ENCODE measurements at regions not wholly inside any gene's neighbourhood (a gene's known extent, or its start where the extent isn't known, plus 50 kb on each side); places are given as distances from the start of the nearest gene placed in this dataset.

DNA sequence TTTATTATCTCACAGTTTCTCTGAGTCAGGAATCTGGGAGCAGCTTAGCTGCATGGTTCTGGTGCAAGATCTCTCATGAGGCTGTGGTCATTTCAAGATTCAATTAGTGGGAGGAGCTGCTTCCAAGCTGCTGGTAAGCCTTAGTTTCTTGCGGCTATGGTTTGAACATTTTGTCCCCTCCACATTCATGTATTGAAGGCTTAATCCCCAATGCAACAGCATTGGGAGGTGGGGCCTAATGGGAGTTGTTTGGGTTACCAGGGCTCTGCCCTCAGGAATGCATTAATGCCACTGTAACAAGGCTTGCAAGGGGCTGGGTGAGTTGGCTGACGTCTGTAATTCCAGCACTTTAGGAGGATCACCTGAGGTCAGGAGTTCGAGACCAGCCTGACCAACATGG lies 272.9 kb downstream of the UTP18 start:
- TF ChIP-seq CTCF (IDR thresholded peaks at IDR 0.05), result no peak
- TF ChIP-seq POLR2AphosphoS5 (IDR thresholded peaks at IDR 0.05), result no peak
- TF ChIP-seq EP300 (IDR thresholded peaks at IDR 0.05), result no peak
- TF ChIP-seq POLR2A (IDR thresholded peaks at IDR 0.05), result no peak
- Histone ChIP-seq H3K9me3 (no peaks in the 10 kb centered on the region), H3K4me1 (no peaks in the 10 kb centered on the region), H3K27ac (no peak overlapping the region), H3K36me3 (no peaks in the 10 kb centered on the region), H3K27me3 (no peaks in the 10 kb centered on the region), H3K4me3 (no peak overlapping the region)
- no peak for DNase-seq (ENCODE audit: low spot score in 2 of 2)
- WGBS, result 70% methylated on average over 3 of the region's 3 CpGs

DNA sequence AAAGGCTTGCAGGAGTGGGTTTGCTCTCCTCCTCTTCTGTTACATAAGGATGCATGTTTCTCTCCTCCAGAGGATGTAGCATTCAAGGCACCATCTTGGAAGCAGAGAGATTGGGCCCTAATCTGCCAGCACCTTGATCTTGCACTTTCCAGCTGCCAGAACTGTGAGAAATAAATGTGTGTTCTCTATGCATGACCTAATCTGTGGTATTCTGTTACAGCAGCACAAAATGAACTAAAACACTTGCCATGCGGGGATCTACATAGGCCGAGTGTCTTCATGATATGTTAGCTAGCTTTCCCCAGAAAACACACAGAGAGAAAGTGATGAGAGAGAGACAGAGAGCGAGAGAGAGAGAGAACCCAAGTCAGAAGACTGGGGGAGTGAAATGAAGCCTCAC lies 273.5 kb downstream of the UTP18 start:
- Histone ChIP-seq H3K4me1 (no peaks in the 10 kb centered on the region), H3K36me3 (no peaks in the 10 kb centered on the region), H3K9me3 (no peaks in the 10 kb centered on the region), H3K27ac (no peak overlapping the region), H3K4me3 (no peak overlapping the region), H3K27me3 (no peaks in the 10 kb centered on the region)
- WGBS, result 91% methylated on average over 3 of the region's 3 CpGs
- TF ChIP-seq POLR2AphosphoS5 (IDR thresholded peaks at IDR 0.05), result no peak
- TF ChIP-seq POLR2A (IDR thresholded peaks at IDR 0.05), result no peak
- TF ChIP-seq CTCF (IDR thresholded peaks at IDR 0.05), result no peak
- no peak for TF ChIP-seq EP300 (IDR thresholded peaks at IDR 0.05)
- no peak for DNase-seq (ENCODE audit: low spot score in 2 of 2)

- Histone ChIP-seq H3K27me3 (no peaks in the 10 kb centered on the region), H3K36me3 (no peaks in the 10 kb centered on the region), H3K4me3 (no peak overlapping the region), H3K9me3 (no peaks in the 10 kb centered on the region), H3K27ac (no peak overlapping the region), H3K4me1 (no peaks in the 10 kb centered on the region)
- WGBS, result 79% methylated on average over 7 of the region's 7 CpGs
- TF ChIP-seq CTCF (IDR thresholded peaks at IDR 0.05) (no peak), EP300 (IDR thresholded peaks at IDR 0.05) (no peak), POLR2A (IDR thresholded peaks at IDR 0.05) (no peak), POLR2AphosphoS5 (IDR thresholded peaks at IDR 0.05) (no peak)
- DNase-seq (ENCODE audit: low spot score in 2 of 2), result no peak
Measured at GRCh38 chr17:51536627-51537026, 276.3 kb downstream of the UTP18 start.

DNA sequence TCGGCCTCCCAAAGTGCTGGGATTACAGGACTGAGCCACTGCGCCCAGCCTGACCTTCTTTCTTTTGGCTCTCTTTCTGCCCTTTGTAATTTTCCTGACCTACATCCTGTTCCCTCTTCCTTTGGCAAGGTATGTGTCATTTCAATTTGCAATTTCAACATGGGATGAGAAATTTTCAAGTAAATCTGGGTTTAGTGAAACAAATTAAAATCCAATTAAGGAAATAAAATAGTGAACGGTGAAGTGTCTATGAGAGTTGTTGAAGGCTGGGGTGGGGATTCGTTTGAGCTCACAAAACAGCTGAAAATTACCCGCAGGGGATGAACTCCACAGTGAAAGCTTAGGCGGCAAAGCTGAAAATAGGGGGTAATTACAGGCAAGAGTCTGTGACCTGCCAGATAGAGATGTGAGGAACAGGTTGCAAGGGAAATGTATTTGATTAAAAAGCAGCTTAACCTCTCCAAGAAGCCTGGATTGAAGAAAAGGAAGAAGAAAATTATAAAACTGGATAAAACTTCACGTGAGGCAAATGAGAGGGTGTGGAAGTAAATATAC lies 277.7 kb downstream of the UTP18 start:
- no peaks in the 10 kb centered on the region for H3K4me1 ChIP-seq
- no peaks in the 10 kb centered on the region for H3K36me3 ChIP-seq
- H3K9me3 ChIP-seq, result no peaks in the 10 kb centered on the region
- no peak for DNase-seq (ENCODE audit: low spot score in 2 of 2)
- H3K4me3 ChIP-seq, result no peak overlapping the region
- TF ChIP-seq CTCF (IDR thresholded peaks at IDR 0.05), result no peak
- no peak for TF ChIP-seq EP300 (IDR thresholded peaks at IDR 0.05)
- 72% methylated on average over 7 of the region's 7 CpGs for WGBS
- H3K27me3 ChIP-seq, result no peaks in the 10 kb centered on the region
- H3K27ac ChIP-seq, result no peak overlapping the region

GRCh38 chr17:51540151-51540550 lies 279.8 kb downstream of the UTP18 start:
- WGBS, result 81% methylated on average over 6 of the region's 6 CpGs
- Histone ChIP-seq H3K9me3 (no peaks in the 10 kb centered on the region), H3K4me1 (no peaks in the 10 kb centered on the region), H3K27me3 (no peaks in the 10 kb centered on the region), H3K27ac (no peak overlapping the region), H3K4me3 (no peak overlapping the region), H3K36me3 (no peaks in the 10 kb centered on the region)
- DNase-seq (ENCODE audit: low spot score in 2 of 2), result no peak
- no peak for TF ChIP-seq EP300 (IDR thresholded peaks at IDR 0.05)

DNA sequence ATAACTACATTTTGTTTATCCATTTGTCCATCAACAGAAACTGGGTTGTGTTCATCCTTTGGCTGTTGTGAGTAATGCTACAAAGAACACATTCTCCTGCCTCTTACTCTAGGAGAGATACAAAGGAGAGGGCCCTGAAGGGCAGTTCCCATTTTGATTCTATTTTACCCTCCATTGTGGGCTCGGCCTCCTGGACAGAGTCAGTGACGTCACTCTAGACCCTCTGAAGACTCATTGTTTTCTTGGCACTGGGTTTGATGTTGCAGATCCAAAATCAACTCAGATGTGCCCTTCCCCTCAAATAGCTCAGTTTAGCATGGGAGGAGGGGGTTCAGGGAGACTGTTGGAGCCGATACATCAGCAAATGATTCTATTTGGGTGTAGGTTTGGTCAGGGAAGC lies 280.9 kb downstream of the UTP18 start:
- no peak for DNase-seq (ENCODE audit: low spot score in 2 of 2)
- TF ChIP-seq POLR2AphosphoS5 (IDR thresholded peaks at IDR 0.05), result no peak
- TF ChIP-seq POLR2A (IDR thresholded peaks at IDR 0.05), result no peak
- no peak for TF ChIP-seq CTCF (IDR thresholded peaks at IDR 0.05)
- no peak for TF ChIP-seq EP300 (IDR thresholded peaks at IDR 0.05)
- H3K36me3 ChIP-seq, result no peaks in the 10 kb centered on the region
- H3K4me3 ChIP-seq, result no peak overlapping the region
- H3K27me3 ChIP-seq, result no peaks in the 10 kb centered on the region
- no peaks in the 10 kb centered on the region for H3K9me3 ChIP-seq
- H3K27ac ChIP-seq, result no peak overlapping the region
- H3K4me1 ChIP-seq, result no peaks in the 10 kb centered on the region
- WGBS, result 68% methylated on average over 3 of the region's 3 CpGs
